Naive thymus-derived CD4-positive, alpha-beta T cell (primary cell): ENCODE measurements at regions not wholly inside any gene's neighbourhood (a gene's known extent, or its start where the extent isn't known, plus 50 kb on each side); places are given as distances from the start of the nearest gene placed in this dataset.

ENCODE experiments used
- ATAC-seq: fragments of 150-1000 bp; cut with Tn5 transposase; 2 replicates; pipeline ENCODE4 v1.10.0; 2021; ENCODE audit warnings: mild to moderate bottlenecking, moderate library complexity
- CTCF ChIA-PET: fragments of 350-600 bp; sonication (Branson Sonifier 250); formaldehyde crosslinking; loops from one replicate; lab custom pipeline; 2021; ENCODE audit warnings: antibody characterized with exemption; lab: Charles Lee
- POLR2A ChIA-PET: fragments of 350-600 bp; sonication (Branson Sonifier 250); formaldehyde crosslinking; loops from one replicate; lab custom pipeline; 2021; ENCODE audit warnings: antibody characterized with exemption, inconsistent platforms; lab: Charles Lee
- DNase-seq, 9 donors: peaks; one replicate each; pipeline versions ENCODE4 v3.0.0 to v3.0.0-alpha.2; 2020 to 2022; ENCODE audit warnings: mixed read lengths in 1 of 9
- H3K27ac ChIP-seq: one replicate; pipeline ENCODE4 v1.7.0; 2013; ENCODE audit warnings: mild to moderate bottlenecking, low read depth, low read length, moderate library complexity
- H3K27me3 ChIP-seq, 2 donors: one replicate each; pipeline ENCODE4 v1.7.0; 2013; ENCODE audit warnings: low read length in 2 of 2, mild to moderate bottlenecking in 2 of 2, moderate library complexity in 2 of 2; ENCODE audit not compliant: control insufficient read depth in 2 of 2, insufficient read depth in 2 of 2
- H3K36me3 ChIP-seq, 3 experiments: 1 replicate in 2 of 3; 2 replicates in 1 of 3; pipeline ENCODE4 v1.7.0; 2013; ENCODE audit warnings: low read length in 3 of 3, mild to moderate bottlenecking in 3 of 3, moderate library complexity in 1 of 3; ENCODE audit not compliant: insufficient read depth in 3 of 3, control insufficient read depth in 2 of 3
- H3K4me1 ChIP-seq, 2 donors: one replicate each; pipeline ENCODE4 v1.7.0; 2013; ENCODE audit warnings: low read length in 2 of 2, mild to moderate bottlenecking in 2 of 2, moderate library complexity in 1 of 2; ENCODE audit not compliant: control insufficient read depth in 2 of 2, insufficient read depth in 2 of 2
- H3K4me3 ChIP-seq: 2 replicates; pipeline ENCODE4 v1.7.0; 2013; ENCODE audit warnings: mild to moderate bottlenecking, low read length
- H3K9me3 ChIP-seq, 3 experiments: 1 replicate in 2 of 3; 2 replicates in 1 of 3; pipeline ENCODE4 v1.7.0; 2013; ENCODE audit warnings: low read length in 3 of 3; ENCODE audit not compliant: control insufficient read depth in 2 of 3
- H3K27ac Mint-ChIP-seq, 9 donors: one replicate each; pipeline ENCODE4 v1.8.0; 2020 to 2022; ENCODE audit warnings: mixed read lengths in 9 of 9, mild to moderate bottlenecking in 8 of 9, moderate library complexity in 5 of 9, inconsistent platforms in 2 of 9
- H3K27me3 Mint-ChIP-seq, 5 donors: one replicate each; pipeline ENCODE4 v1.8.0; 2021 to 2022; ENCODE audit warnings: mixed read lengths in 5 of 5, mild to moderate bottlenecking in 1 of 5
- H3K36me3 Mint-ChIP-seq, 5 donors: one replicate each; pipeline ENCODE4 v1.8.0; 2020 to 2022; ENCODE audit warnings: mixed read lengths in 5 of 5, mild to moderate bottlenecking in 3 of 5, inconsistent platforms in 1 of 5
- H3K4me1 Mint-ChIP-seq, 7 donors: one replicate each; pipeline ENCODE4 v1.8.0; 2020 to 2022; ENCODE audit warnings: mixed read lengths in 7 of 7, mild to moderate bottlenecking in 3 of 7, inconsistent platforms in 1 of 7
- H3K4me3 Mint-ChIP-seq, 10 donors: one replicate each; pipeline ENCODE4 v1.8.0; 2020 to 2022; ENCODE audit warnings: mild to moderate bottlenecking in 10 of 10, mixed read lengths in 10 of 10, moderate library complexity in 6 of 10, inconsistent platforms in 2 of 10
- H3K9me3 Mint-ChIP-seq, 11 donors: one replicate each; pipeline ENCODE4 v1.8.0; 2020 to 2022; ENCODE audit warnings: mixed read lengths in 11 of 11, mild to moderate bottlenecking in 4 of 11, inconsistent platforms in 1 of 11, moderate library complexity in 1 of 11
- intact Hi-C, 2 donors: fragments of 100-400 bp; cut with micrococcal nuclease; formaldehyde crosslinking; loops; one replicate each; pipeline ENCODE4 v1.15.1; 2023

GRCh38 chr3:28634019-28634418, 285.4 kb upstream of the AZI2 start:
- POLR2A ChIA-PET: no interaction called here
- Histone ChIP-seq H3K4me1 (no peaks in the 10 kb centered on the region), H3K27ac (no peak overlapping the region), H3K27me3 (no peaks in the 10 kb centered on the region), H3K9me3 (no peaks in the 10 kb centered on the region), H3K4me3 (no peak overlapping the region), H3K36me3 (no peaks in the 10 kb centered on the region)
- no peak for DNase-seq
- H3K4me3 Mint-ChIP-seq: no peak overlapping the region
- peaks cover 0 to 8% (median 0%) of the 10 kb centered on the region in 11 donors for H3K9me3 Mint-ChIP-seq
- CTCF ChIA-PET: no interaction called here
- H3K4me1 Mint-ChIP-seq: no peaks in the 10 kb centered on the region
- no peaks in the 10 kb centered on the region for H3K36me3 Mint-ChIP-seq
- H3K27me3 Mint-ChIP-seq: peaks cover 0 to 8% (median 0%) of the 10 kb centered on the region in 5 donors
- H3K27ac Mint-ChIP-seq: no peak overlapping the region
- intact Hi-C loops: no loop called here
- no peak for ATAC-seq

DNA sequence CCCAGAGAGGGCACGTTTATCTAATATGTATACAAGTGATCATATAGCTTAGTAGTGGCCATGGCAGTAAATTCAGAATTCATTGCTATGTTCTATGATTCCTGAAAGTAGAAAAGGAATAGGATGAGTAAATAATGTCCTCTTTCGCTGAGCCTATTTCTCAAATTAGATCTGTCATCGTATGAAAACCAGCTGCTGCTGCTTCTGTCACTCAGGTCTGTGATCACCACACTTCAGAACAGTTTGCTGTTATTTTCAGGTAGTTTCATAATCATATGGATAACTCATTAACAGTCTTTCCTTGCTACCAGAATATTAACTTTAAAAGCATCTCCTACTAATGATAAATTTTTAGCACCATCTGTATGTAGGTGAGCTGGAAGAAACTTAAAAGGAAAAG, 289.1 kb upstream of the AZI2 start:
- ChIA-PET POLR2A (no interaction called here), CTCF (no interaction called here)
- DNase-seq: no peak
- H3K9me3 ChIP-seq: no peaks in the 10 kb centered on the region
- Mint-ChIP-seq H3K4me3 (no peak overlapping the region), H3K36me3 (no peaks in the 10 kb centered on the region), H3K9me3 (peaks cover 0 to 8% (median 0%) of the 10 kb centered on the region in 11 donors), H3K4me1 (no peaks in the 10 kb centered on the region), H3K27me3 (peaks cover 0 to 4% (median 0%) of the 10 kb centered on the region in 5 donors), H3K27ac (no peak overlapping the region)
- no peaks in the 10 kb centered on the region for H3K36me3 ChIP-seq
- no peak overlapping the region for H3K4me3 ChIP-seq
- no peaks in the 10 kb centered on the region for H3K27me3 ChIP-seq
- H3K4me1 ChIP-seq: no peaks in the 10 kb centered on the region
- intact Hi-C loops: no loop called here
- no peak overlapping the region for H3K27ac ChIP-seq
- no peak for ATAC-seq

- H3K9me3 Mint-ChIP-seq: peaks cover 0 to 5% (median 0%) of the 10 kb centered on the region in 11 donors
- intact Hi-C loops: no loop called here
- H3K27me3 Mint-ChIP-seq: peaks cover 0 to 11% (median 5%) of the 10 kb centered on the region in 5 donors
- no peaks in the 10 kb centered on the region for H3K4me1 Mint-ChIP-seq
- Histone ChIP-seq H3K27ac (no peak overlapping the region), H3K9me3 (no peaks in the 10 kb centered on the region), H3K36me3 (no peaks in the 10 kb centered on the region), H3K27me3 (no peaks in the 10 kb centered on the region), H3K4me1 (no peaks in the 10 kb centered on the region), H3K4me3 (no peak overlapping the region)
- ATAC-seq: no peak
- CTCF ChIA-PET: no interaction called here
- H3K27ac Mint-ChIP-seq: no peak overlapping the region
- no peak for DNase-seq
- H3K4me3 Mint-ChIP-seq: no peak overlapping the region
- POLR2A ChIA-PET: no interaction called here
- H3K36me3 Mint-ChIP-seq: no peaks in the 10 kb centered on the region
Observed at GRCh38 chr3:28645149-28645548, 296.5 kb upstream of the AZI2 start.

DNA sequence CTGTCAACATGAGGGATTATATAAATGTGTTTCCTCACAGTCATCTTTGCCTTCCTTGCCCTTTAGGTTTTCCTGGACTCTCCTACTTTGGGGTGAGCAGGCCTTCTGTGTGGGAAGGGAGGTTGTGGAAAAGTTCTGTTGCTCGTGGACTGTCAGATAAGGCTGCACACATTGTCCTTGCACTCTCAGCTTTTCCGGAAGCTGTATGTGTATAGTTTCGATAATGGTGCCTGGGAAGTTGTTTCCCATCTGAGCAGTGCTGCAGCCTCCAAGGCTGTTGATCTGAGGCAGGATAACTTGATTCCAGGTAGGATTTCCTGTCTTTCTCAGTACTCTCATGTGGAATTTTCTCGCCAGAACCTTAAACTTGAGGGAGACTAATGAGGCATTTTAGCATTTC, 297.8 kb upstream of the AZI2 start:
- POLR2A ChIA-PET: no interaction called here

GRCh38 chr3:28649266-28649665, 300.6 kb upstream of the AZI2 start:
- Histone ChIP-seq H3K4me3 (no peak overlapping the region), H3K27me3 (no peaks in the 10 kb centered on the region), H3K36me3 (no peaks in the 10 kb centered on the region), H3K4me1 (no peaks in the 10 kb centered on the region), H3K27ac (no peak overlapping the region), H3K9me3 (no peaks in the 10 kb centered on the region)
- POLR2A ChIA-PET: no interaction called here
- Mint-ChIP-seq H3K9me3 (peaks cover 0 to 5% (median 0%) of the 10 kb centered on the region in 11 donors), H3K36me3 (no peaks in the 10 kb centered on the region), H3K4me3 (no peak overlapping the region), H3K4me1 (no peaks in the 10 kb centered on the region), H3K27me3 (peaks cover 0 to 15% (median 5%) of the 10 kb centered on the region in 5 donors), H3K27ac (no peak overlapping the region)
- no peak for ATAC-seq
- no peak for DNase-seq
- intact Hi-C loops: no loop called here
- CTCF ChIA-PET: no interaction called here

More for the DNA sequence above, 297.8 kb upstream of the AZI2 start:
- H3K36me3 Mint-ChIP-seq: no peaks in the 10 kb centered on the region
- no peaks in the 10 kb centered on the region for H3K4me1 ChIP-seq
- ATAC-seq (no peak), DNase-seq (no peak)
- no peak overlapping the region for H3K27ac ChIP-seq
- CTCF ChIA-PET: no interaction called here
- no peaks in the 10 kb centered on the region for H3K9me3 ChIP-seq
- no peaks in the 10 kb centered on the region for H3K27me3 ChIP-seq
- no peaks in the 10 kb centered on the region for H3K4me1 Mint-ChIP-seq
- no peak overlapping the region for H3K4me3 Mint-ChIP-seq
- H3K9me3 Mint-ChIP-seq: peaks cover 0 to 5% (median 0%) of the 10 kb centered on the region in 11 donors
- intact Hi-C loops: no loop called here
- no peak overlapping the region for H3K27ac Mint-ChIP-seq
- no peaks in the 10 kb centered on the region for H3K36me3 ChIP-seq
- no peak overlapping the region for H3K4me3 ChIP-seq
- H3K27me3 Mint-ChIP-seq: peaks cover 0 to 11% (median 5%) of the 10 kb centered on the region in 5 donors

DNA sequence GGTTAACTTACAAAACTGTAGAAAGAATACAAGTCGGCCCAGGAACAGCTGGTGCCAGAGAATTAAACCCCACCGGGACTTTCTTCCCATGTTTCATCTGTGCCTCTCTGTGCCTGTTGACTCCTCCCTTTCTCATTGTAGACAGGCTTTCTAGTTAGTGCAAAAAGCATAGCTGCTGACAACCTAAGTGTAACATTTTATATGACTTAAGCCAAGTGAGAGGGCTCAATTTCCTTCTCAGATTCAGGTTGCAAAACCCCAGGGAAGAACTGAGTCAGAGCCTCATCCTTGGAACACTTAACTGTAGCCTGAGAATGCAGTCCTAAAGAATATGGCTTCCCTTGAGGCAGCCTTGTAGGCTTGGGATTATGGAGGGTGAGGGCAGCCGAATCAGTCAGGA, 302.5 kb upstream of the AZI2 start:
- ATAC-seq: no peak
- no peaks in the 10 kb centered on the region for H3K9me3 ChIP-seq
- intact Hi-C loops: no loop called here
- no peaks in the 10 kb centered on the region for H3K36me3 ChIP-seq
- H3K4me1 ChIP-seq: no peaks in the 10 kb centered on the region
- H3K4me3 ChIP-seq: no peak overlapping the region
- H3K27ac ChIP-seq: no peak overlapping the region
- H3K27me3 ChIP-seq: no peaks in the 10 kb centered on the region
- H3K4me1 Mint-ChIP-seq: no peaks in the 10 kb centered on the region
- CTCF ChIA-PET: no interaction called here
- peaks cover 0 to 5% (median 0%) of the 10 kb centered on the region in 11 donors for H3K9me3 Mint-ChIP-seq
- POLR2A ChIA-PET: no interaction called here
- no peaks in the 10 kb centered on the region for H3K36me3 Mint-ChIP-seq
- DNase-seq: no peak
- peaks cover 0 to 19% (median 5%) of the 10 kb centered on the region in 5 donors for H3K27me3 Mint-ChIP-seq
- no peak overlapping the region for H3K27ac Mint-ChIP-seq
- H3K4me3 Mint-ChIP-seq: no peak overlapping the region

- Histone ChIP-seq H3K36me3 (no peaks in the 10 kb centered on the region), H3K4me1 (no peaks in the 10 kb centered on the region), H3K27ac (no peak overlapping the region), H3K9me3 (no peaks in the 10 kb centered on the region), H3K27me3 (no peaks in the 10 kb centered on the region), H3K4me3 (no peak overlapping the region)
- Mint-ChIP-seq H3K9me3 (peaks cover 0 to 3% (median 0%) of the 10 kb centered on the region in 11 donors), H3K27ac (no peak overlapping the region), H3K36me3 (no peaks in the 10 kb centered on the region), H3K27me3 (peaks cover 0 to 9% (median 0%) of the 10 kb centered on the region in 5 donors), H3K4me3 (no peak overlapping the region), H3K4me1 (no peaks in the 10 kb centered on the region)
- DNase-seq: no peak
- POLR2A ChIA-PET: interaction anchor here (0.6 kb wide), 1 partner anchor 1831 kb away, joined by 3 read pairs; no protein-coding TSS in a partner anchor
- CTCF ChIA-PET: interaction anchor here (0.7 kb wide), 1 partner anchor 58 kb away, joined by 3 read pairs; no protein-coding TSS in a partner anchor
- intact Hi-C loops: no loop called here
- no peak for ATAC-seq
Observed at GRCh38 chr3:28664123-28664522, 315.5 kb upstream of the AZI2 start.
